Tibial nerve (tissue), 4 donors: ENCODE measurements at regions not wholly inside any gene's neighbourhood (a gene's known extent, or its start where the extent isn't known, plus 50 kb on each side); places are given as distances from the start of the nearest gene placed in this dataset.

Experiments used
- EP300 ChIP-seq, 2 donors: sonication (generic); formaldehyde crosslinking; IDR thresholded peaks; one replicate each; pipeline ENCODE4 v1.6.1; 2017; ENCODE audit warnings: antibody characterized with exemption in 2 of 2, mild to moderate bottlenecking in 1 of 2
- POLR2A ChIP-seq, 2 donors: fragments of 450-650 bp; IDR thresholded peaks; one replicate each; pipeline ENCODE4 v1.6.1; 2017; ENCODE audit warnings: antibody characterized with exemption in 2 of 2, mild to moderate bottlenecking in 2 of 2, moderate library complexity in 2 of 2
- TF ChIP-seq, protein P1 (sequence below), 5 experiments: fragments of 200-600 bp in 3 of 5; fragments of 450-650 bp in 2 of 5; sonication (generic) in 3 of 5; IDR thresholded peaks; one replicate each; pipeline ENCODE4 v1.5.1; 2016 to 2019; ENCODE audit warnings: antibody characterized with exemption in 5 of 5, mild to moderate bottlenecking in 3 of 5, moderate library complexity in 2 of 5

DNA sequence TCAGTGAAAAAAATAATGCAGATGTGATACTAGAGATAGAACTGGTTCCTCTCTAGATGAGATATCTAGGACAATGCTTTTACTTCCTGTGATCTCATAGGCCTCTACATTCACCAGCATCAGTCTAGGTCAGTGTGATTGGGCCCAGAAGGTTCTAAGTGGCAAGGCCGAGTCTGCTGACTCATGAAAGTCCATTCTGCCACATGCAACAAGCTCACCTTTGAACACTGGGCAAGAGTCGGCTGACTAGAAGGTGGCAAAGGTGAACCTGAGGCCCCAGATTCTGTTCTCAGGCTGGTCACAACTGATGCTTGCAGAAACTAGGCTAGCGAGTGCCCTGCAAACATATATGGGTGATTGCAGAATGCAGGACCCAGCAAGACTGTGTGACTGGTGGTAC, 105.7 kb upstream of the PLXNA4 start:
- TF ChIP-seq, protein P1, sequence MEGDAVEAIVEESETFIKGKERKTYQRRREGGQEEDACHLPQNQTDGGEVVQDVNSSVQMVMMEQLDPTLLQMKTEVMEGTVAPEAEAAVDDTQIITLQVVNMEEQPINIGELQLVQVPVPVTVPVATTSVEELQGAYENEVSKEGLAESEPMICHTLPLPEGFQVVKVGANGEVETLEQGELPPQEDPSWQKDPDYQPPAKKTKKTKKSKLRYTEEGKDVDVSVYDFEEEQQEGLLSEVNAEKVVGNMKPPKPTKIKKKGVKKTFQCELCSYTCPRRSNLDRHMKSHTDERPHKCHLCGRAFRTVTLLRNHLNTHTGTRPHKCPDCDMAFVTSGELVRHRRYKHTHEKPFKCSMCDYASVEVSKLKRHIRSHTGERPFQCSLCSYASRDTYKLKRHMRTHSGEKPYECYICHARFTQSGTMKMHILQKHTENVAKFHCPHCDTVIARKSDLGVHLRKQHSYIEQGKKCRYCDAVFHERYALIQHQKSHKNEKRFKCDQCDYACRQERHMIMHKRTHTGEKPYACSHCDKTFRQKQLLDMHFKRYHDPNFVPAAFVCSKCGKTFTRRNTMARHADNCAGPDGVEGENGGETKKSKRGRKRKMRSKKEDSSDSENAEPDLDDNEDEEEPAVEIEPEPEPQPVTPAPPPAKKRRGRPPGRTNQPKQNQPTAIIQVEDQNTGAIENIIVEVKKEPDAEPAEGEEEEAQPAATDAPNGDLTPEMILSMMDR (IDR thresholded peaks at IDR 0.05), result no peak
- no peak for TF ChIP-seq POLR2A (IDR thresholded peaks at IDR 0.05)
- no peak for TF ChIP-seq EP300 (IDR thresholded peaks at IDR 0.05)
